MM.1S (cell line): ENCODE measurements at regions not wholly inside any gene's neighbourhood (a gene's known extent, or its start where the extent isn't known, plus 50 kb on each side); places are given as distances from the start of the nearest gene placed in this dataset.

Experiments used
- DNase-seq: peaks from one replicate; pipeline ENCODE4 v3.0.0-alpha.2; 2015
- H2AFZ ChIP-seq: fragments of 300-600 bp; sonication (generic); 2 replicates; pipeline ENCODE4 v1.6.0; 2016; ENCODE audit warnings: antibody characterized with exemption, low read length
- H3F3A ChIP-seq: fragments of 300-600 bp; sonication (generic); 2 replicates; pipeline ENCODE4 v1.6.1; 2016; ENCODE audit warnings: mild to moderate bottlenecking, antibody characterized with exemption, low read length, moderate library complexity, mixed read lengths; ENCODE audit not compliant: insufficient read depth
- H3K27ac ChIP-seq: fragments of 300-600 bp; sonication (generic); 2 replicates; pipeline ENCODE4 v1.5.1; 2016; ENCODE audit warnings: mild to moderate bottlenecking, low read length
- H3K27me3 ChIP-seq: fragments of 300-600 bp; sonication (generic); replicated peaks from 2 replicates; pipeline ENCODE4 v1.6.0; 2016; ENCODE audit warnings: low read length; ENCODE audit not compliant: insufficient read depth
- H3K36me3 ChIP-seq: fragments of 300-600 bp; sonication (generic); replicated peaks from 2 replicates; pipeline ENCODE4 v1.6.1; 2016; ENCODE audit warnings: mild to moderate bottlenecking, low read length, mixed read lengths; ENCODE audit not compliant: insufficient read depth
- H3K4me1 ChIP-seq: fragments of 300-600 bp; sonication (generic); 2 replicates; pipeline ENCODE4 v1.6.1; 2016; ENCODE audit warnings: low read length, mixed read lengths
- H3K4me2 ChIP-seq: fragments of 300-600 bp; sonication (generic); 2 replicates; pipeline ENCODE4 v1.6.0; 2016; ENCODE audit warnings: low read depth, low read length
- H3K4me3 ChIP-seq: fragments of 300-600 bp; sonication (generic); 2 replicates; pipeline ENCODE4 v1.5.1; 2016; ENCODE audit warnings: low read length, mixed read lengths
- H3K79me2 ChIP-seq: fragments of 300-600 bp; sonication (generic); 2 replicates; pipeline ENCODE4 v1.6.1; 2016; ENCODE audit warnings: mixed run types, low read length, mixed read lengths
- H3K9ac ChIP-seq: fragments of 300-600 bp; sonication (generic); 2 replicates; pipeline ENCODE4 v1.6.1; 2016; ENCODE audit warnings: low read length, mixed read lengths
- H3K9me2 ChIP-seq: fragments of 300-600 bp; sonication (generic); replicated peaks from 2 replicates; pipeline ENCODE4 v1.6.1; 2016; ENCODE audit warnings: mild to moderate bottlenecking, low read length, mixed read lengths; ENCODE audit not compliant: insufficient read depth
- H3K9me3 ChIP-seq: fragments of 300-600 bp; sonication (generic); replicated peaks from 2 replicates; pipeline ENCODE4 v1.6.1; 2016; ENCODE audit warnings: mild to moderate bottlenecking, low read length, mixed read lengths; ENCODE audit not compliant: insufficient read depth
- H4K20me1 ChIP-seq: fragments of 300-600 bp; sonication (generic); 2 replicates; pipeline ENCODE4 v1.6.1; 2016; ENCODE audit warnings: mild to moderate bottlenecking, low read length, moderate library complexity, mixed read lengths; ENCODE audit not compliant: insufficient read depth
- CTCF ChIP-seq: fragments of 300-600 bp; sonication (generic); IDR thresholded peaks from 2 replicates; pipeline ENCODE4 v1.5.1; 2016; ENCODE audit warnings: antibody characterized with exemption, low read length, mixed read lengths
- EZH2 ChIP-seq: fragments of 300-600 bp; sonication (generic); optimal IDR thresholded peaks from 2 replicates; pipeline ENCODE3; 2017; ENCODE audit warnings: low read depth, mild to moderate bottlenecking, antibody characterized with exemption, low read length, mixed read lengths
- EZH2phosphoT487 ChIP-seq: fragments of 300-600 bp; sonication (generic); IDR thresholded peaks from 2 replicates; pipeline ENCODE4 v1.6.1; 2018; ENCODE audit warnings: antibody characterized with exemption, low read length

- no peak overlapping the region for H3K9ac ChIP-seq
- no peak for DNase-seq
- H3K4me2 ChIP-seq, result no peak overlapping the region
- H3K79me2 ChIP-seq, result no peaks in the 10 kb centered on the region
- no peaks in the 10 kb centered on the region for H3K9me3 ChIP-seq
- no peaks in the 10 kb centered on the region for H3K27me3 ChIP-seq
- TF ChIP-seq CTCF, result no peak
- TF ChIP-seq EZH2, result no peak
- TF ChIP-seq EZH2phosphoT487, result no peak
- H3K9me2 ChIP-seq, result no peaks in the 10 kb centered on the region
- no peak overlapping the region for H2AFZ ChIP-seq
- no peak overlapping the region for H3K27ac ChIP-seq
- no peaks in the 10 kb centered on the region for H3F3A ChIP-seq
- H4K20me1 ChIP-seq, result no peaks in the 10 kb centered on the region
- 0 out of 2 replicates have a peak, but pooled peaks cover 3% of the 10 kb centered on the region for H3K4me1 ChIP-seq
- H3K4me3 ChIP-seq, result no peak overlapping the region
- H3K36me3 ChIP-seq, result no peaks in the 10 kb centered on the region
Measured at GRCh38 chrX:13518126-13518525, 51.3 kb upstream of the EGFL6 start.

GRCh38 chrX:13515211-13515930, 54.0 kb upstream of the EGFL6 start:
- no peaks in the 10 kb centered on the region for H3K36me3 ChIP-seq
- H3K27ac ChIP-seq, result no peak overlapping the region
- no peak overlapping the region for H3K4me3 ChIP-seq
- no peaks in the 10 kb centered on the region for H3K79me2 ChIP-seq
- no peaks in the 10 kb centered on the region for H3K9me3 ChIP-seq
- no peaks in the 10 kb centered on the region for H3K9me2 ChIP-seq
- no peaks in the 10 kb centered on the region for H3K27me3 ChIP-seq
- TF ChIP-seq CTCF, result no peak
- TF ChIP-seq EZH2, result no peak
- no peak for TF ChIP-seq EZH2phosphoT487
- H2AFZ ChIP-seq, result no peak overlapping the region
- H4K20me1 ChIP-seq, result no peaks in the 10 kb centered on the region
- no peaks in the 10 kb centered on the region for H3K4me1 ChIP-seq
- H3K9ac ChIP-seq, result no peak overlapping the region
- no peaks in the 10 kb centered on the region for H3F3A ChIP-seq
- DNase-seq, result no peak
- no peak overlapping the region for H3K4me2 ChIP-seq

- H3F3A ChIP-seq, result no peaks in the 10 kb centered on the region
- no peak overlapping the region for H2AFZ ChIP-seq
- H4K20me1 ChIP-seq, result no peaks in the 10 kb centered on the region
- no peaks in the 10 kb centered on the region for H3K79me2 ChIP-seq
- no peak for DNase-seq
- no peaks in the 10 kb centered on the region for H3K9me3 ChIP-seq
- TF ChIP-seq CTCF, result no peak
- no peak for TF ChIP-seq EZH2
- TF ChIP-seq EZH2phosphoT487, result no peak
- H3K4me2 ChIP-seq, result no peak overlapping the region
- H3K4me1 ChIP-seq, result no peaks in the 10 kb centered on the region
- H3K27me3 ChIP-seq, result no peaks in the 10 kb centered on the region
- no peak overlapping the region for H3K9ac ChIP-seq
- no peak overlapping the region for H3K4me3 ChIP-seq
- H3K36me3 ChIP-seq, result no peaks in the 10 kb centered on the region
- H3K9me2 ChIP-seq, result no peaks in the 10 kb centered on the region
- no peak overlapping the region for H3K27ac ChIP-seq
Measured at GRCh38 chrX:13511944-13512330, 57.5 kb upstream of the EGFL6 start.
